ENCODE measurements at regions not wholly inside any gene's neighbourhood (a gene's known extent, or its start where the extent isn't known, plus 50 kb on each side); places are given as distances from the start of the nearest gene placed in this dataset.
"Not testable (repeated sequence)": the region's sequence is repeated elsewhere in the genome, so short reads cannot be mapped to it uniquely, and the experiment has no call there.

DNA sequence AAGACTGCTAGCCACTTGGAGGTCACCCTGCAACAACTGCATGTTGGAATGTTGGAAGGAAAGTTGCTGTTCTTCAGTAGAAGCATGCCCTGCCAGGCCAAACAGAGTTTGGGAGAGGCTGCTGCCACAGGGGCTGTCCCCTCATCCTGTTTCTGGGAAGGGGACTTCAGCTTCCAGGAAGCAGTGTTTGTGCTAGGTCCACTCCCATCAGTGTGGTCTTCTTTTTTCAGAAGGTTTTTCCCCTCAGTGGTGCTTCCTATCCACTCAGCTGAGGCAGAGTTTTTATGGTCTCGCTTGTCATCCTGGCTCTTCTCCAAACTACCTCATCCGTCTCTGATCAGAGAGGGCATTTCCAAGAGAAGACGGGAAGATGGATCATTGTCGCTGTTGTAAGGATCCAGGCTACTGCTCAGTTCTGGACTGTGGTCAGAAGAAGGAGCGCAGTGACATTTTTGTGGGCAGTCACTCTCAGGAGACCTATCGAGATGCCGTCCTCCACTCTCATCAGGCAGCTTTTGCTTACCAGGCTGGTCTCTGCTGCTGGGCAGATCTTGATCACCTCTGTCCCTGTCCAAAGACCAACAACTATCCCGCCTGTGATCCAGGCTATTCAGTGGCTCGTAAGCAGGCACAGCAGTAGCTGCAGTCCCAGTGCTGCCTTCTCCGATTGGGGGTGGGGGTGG lies 97.8 kb upstream of the C5orf63 start:
- WGBS, 2 donors = 89 to 95% methylated on average over 6 to 8 of the region's 10 CpGs
- TF ChIP-seq, protein P1, sequence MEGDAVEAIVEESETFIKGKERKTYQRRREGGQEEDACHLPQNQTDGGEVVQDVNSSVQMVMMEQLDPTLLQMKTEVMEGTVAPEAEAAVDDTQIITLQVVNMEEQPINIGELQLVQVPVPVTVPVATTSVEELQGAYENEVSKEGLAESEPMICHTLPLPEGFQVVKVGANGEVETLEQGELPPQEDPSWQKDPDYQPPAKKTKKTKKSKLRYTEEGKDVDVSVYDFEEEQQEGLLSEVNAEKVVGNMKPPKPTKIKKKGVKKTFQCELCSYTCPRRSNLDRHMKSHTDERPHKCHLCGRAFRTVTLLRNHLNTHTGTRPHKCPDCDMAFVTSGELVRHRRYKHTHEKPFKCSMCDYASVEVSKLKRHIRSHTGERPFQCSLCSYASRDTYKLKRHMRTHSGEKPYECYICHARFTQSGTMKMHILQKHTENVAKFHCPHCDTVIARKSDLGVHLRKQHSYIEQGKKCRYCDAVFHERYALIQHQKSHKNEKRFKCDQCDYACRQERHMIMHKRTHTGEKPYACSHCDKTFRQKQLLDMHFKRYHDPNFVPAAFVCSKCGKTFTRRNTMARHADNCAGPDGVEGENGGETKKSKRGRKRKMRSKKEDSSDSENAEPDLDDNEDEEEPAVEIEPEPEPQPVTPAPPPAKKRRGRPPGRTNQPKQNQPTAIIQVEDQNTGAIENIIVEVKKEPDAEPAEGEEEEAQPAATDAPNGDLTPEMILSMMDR (IDR thresholded peaks at IDR 0.05) = no peak
- peaks cover 0 to 4% (median 4%) of the 10 kb centered on the region in 3 donors for H3K9me3 ChIP-seq

DNA sequence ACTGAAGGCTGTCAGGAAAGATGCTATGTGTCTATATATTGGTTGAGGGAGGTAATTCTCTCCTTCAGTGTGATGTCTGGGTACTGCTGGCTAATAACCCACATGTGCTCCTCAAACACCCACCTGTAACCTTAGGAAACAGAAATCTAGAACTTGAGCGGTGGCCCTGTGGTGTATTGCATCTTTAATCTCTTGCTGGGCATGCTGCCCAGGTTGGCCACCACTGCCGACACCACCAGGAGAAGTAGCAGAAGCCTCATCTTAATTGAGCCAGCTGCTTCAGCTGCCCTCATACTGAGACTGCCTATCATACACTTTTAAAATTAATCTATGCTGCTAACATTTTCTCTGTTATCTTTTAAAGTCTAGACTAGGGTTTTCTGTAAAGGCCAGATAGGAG lies 103.5 kb upstream of the C5orf63 start:
- Histone ChIP-seq H3K27ac (no peak overlapping the region), H3K36me3 (no peaks in the 10 kb centered on the region), H3K4me3 (no peak overlapping the region), H3K4me1 (no peaks in the 10 kb centered on the region), H3K27me3 (no peaks in the 10 kb centered on the region), H3K9me3 (peaks cover 0 to 4% (median 4%) of the 10 kb centered on the region in 3 donors)
- intact Hi-C loops (cut with DNase I) = no loop called here
- TF ChIP-seq, protein P1 (IDR thresholded peaks at IDR 0.05) = no peak
- no peak for DNase-seq
- 64 to 79% methylated on average over 1 to 2 of the region's 2 CpGs for WGBS, 2 donors

More for the DNA sequence above, 97.8 kb upstream of the C5orf63 start:
- Histone ChIP-seq H3K4me1 (no peaks in the 10 kb centered on the region), H3K36me3 (no peaks in the 10 kb centered on the region), H3K27me3 (no peaks in the 10 kb centered on the region), H3K4me3 (no peak overlapping the region), H3K27ac (no peak overlapping the region)
- DNase-seq = no peak
- intact Hi-C loops (cut with DNase I) = no loop called here

DNA sequence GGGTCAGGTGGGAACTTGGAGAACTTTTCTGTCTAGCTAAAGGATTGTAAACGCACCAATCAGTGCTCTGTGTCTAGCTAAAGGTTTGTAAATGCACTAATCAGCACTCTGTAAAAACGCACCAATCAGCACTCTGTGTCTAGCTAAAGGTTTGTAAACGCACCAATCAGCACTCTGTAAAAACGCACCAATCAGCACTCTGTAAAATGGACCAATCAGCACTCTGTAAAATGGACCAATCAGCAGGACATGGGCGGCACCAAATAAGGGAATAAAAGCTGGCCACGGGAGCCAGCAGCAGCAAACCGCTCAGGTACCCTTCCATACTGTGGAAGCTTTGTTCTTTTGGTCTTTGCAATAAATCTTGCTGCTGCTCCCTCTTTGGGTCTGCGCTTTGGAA lies 108.0 kb upstream of the MEGF10 start:
- H3K4me1 ChIP-seq; H3K27ac ChIP-seq; intact Hi-C loops (cut with DNase I); H3K4me3 ChIP-seq; H3K27me3 ChIP-seq; H3K9me3 ChIP-seq; H3K36me3 ChIP-seq; DNase-seq: not testable (repeated sequence)
- 92 to 93% methylated on average over 6 to 8 of the region's 8 CpGs for WGBS, 2 donors

DNA sequence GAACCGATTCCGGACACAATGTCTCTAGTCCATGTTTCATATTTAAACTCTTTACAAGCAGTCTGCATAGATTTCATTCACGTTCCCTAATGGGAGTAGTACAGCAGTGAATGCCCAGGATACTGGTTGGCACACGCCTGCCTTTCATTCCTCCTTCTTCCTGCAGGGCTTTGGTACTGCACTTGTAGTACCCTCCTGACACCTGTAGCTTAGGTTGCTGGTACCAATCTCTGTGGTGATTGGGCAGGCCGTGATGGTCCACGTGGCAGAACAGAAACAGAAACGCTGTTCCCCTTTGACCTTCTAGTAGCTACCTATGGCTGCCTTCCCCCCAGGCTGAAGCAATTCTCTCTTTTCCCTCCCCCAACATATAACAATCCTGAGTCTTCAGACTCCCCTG lies 107.3 kb upstream of the MEGF10 start:
- Histone ChIP-seq H3K36me3 (no peaks in the 10 kb centered on the region), H3K4me1 (no peaks in the 10 kb centered on the region), H3K27me3 (no peaks in the 10 kb centered on the region), H3K4me3 (no peak overlapping the region), H3K9me3 (no peaks in the 10 kb centered on the region), H3K27ac (no peak overlapping the region)
- intact Hi-C loops (cut with DNase I) = no loop called here
- WGBS, 2 donors = 85 to 95% methylated on average over 7 of the region's 7 CpGs
- no peak for TF ChIP-seq POLR2A (IDR thresholded peaks at IDR 0.05)
- TF ChIP-seq, protein P1 (IDR thresholded peaks at IDR 0.05) = no peak
- DNase-seq = no peak

DNA sequence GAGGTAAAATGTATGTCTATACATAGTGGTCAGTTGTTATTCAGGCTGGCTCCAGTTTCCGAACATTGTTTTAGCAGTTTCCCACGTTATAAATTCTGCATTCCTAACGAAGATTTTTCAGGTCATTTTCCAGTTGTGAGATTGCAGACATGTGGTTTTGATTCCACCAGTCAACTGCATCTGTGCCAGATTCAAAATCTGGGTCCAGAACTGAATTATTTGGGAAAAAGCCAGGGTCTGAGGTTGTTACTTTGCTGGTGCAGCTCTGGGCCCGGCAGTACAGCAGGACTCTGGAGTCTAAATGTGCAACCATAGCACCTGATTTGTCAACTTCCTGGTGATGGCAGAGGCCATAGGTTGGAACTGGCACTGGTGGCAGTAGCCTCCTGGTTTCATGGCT lies 105.7 kb upstream of the MEGF10 start:
- intact Hi-C loops (cut with DNase I) = no loop called here
- no peak overlapping the region for H3K4me3 ChIP-seq
- H3K9me3 ChIP-seq = no peaks in the 10 kb centered on the region
- no peak for DNase-seq
- H3K36me3 ChIP-seq = no peaks in the 10 kb centered on the region
- no peaks in the 10 kb centered on the region for H3K4me1 ChIP-seq
- H3K27ac ChIP-seq = no peak overlapping the region
- no peaks in the 10 kb centered on the region for H3K27me3 ChIP-seq
- TF ChIP-seq, protein P1 (IDR thresholded peaks at IDR 0.05) = no peak
- no peak for TF ChIP-seq POLR2A (IDR thresholded peaks at IDR 0.05)
- WGBS, 2 donors = 63% methylated on average over 3 to 4 of the region's 4 CpGs

DNA sequence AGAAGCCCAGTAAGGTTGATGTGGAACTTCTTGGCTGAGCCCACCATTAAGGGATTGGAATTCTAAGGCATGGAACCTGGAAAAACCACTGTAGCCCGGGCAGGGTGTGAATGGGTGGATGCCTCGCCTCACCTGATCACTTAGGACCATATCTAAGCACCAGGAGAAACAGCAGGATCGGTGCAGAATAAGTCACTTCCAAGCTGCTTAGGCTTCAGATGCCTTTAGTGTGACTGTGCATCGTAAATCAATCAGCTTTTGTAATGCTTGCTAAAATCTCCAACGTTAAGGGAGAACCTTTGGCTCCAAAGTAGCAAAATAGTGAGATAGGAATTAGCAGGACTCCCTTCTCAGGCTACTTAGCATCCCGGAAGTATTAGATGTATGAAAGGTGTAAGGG lies 103.9 kb upstream of the MEGF10 start:
- intact Hi-C loops (cut with DNase I) = no loop called here
- DNase-seq = no peak
- no peaks in the 10 kb centered on the region for H3K9me3 ChIP-seq
- WGBS, 2 donors = 57 to 66% methylated on average over 6 of the region's 6 CpGs
- H3K27ac ChIP-seq = no peak overlapping the region
- no peaks in the 10 kb centered on the region for H3K4me1 ChIP-seq
- no peaks in the 10 kb centered on the region for H3K36me3 ChIP-seq
- no peaks in the 10 kb centered on the region for H3K27me3 ChIP-seq
- no peak for TF ChIP-seq POLR2A (IDR thresholded peaks at IDR 0.05)
- TF ChIP-seq, protein P1 (IDR thresholded peaks at IDR 0.05) = no peak
- no peak overlapping the region for H3K4me3 ChIP-seq

Data from esophagus squamous epithelium (tissue), 5 donors.